ENCODE measurements at regions not wholly inside any gene's neighbourhood (a gene's known extent, or its start where the extent isn't known, plus 50 kb on each side); places are given as distances from the start of the nearest gene placed in this dataset.

- ChIA-PET POLR2A (no interaction called here), CTCF (no interaction called here)
- H3K27me3 Mint-ChIP-seq = no peaks in the 10 kb centered on the region
- H3K4me3 Mint-ChIP-seq = no peak overlapping the region
- no peak overlapping the region for H3K27ac Mint-ChIP-seq
- no peaks in the 10 kb centered on the region for H3K36me3 Mint-ChIP-seq (ENCODE audit: low read depth)
- intact Hi-C loops (cut with DNase I, micrococcal nuclease) = no loop called here
- peaks cover 2% of the 10 kb centered on the region for H3K9me3 Mint-ChIP-seq (ENCODE audit: low read depth)
- ATAC-seq (no peak), DNase-seq (no peak)
- H3K4me1 Mint-ChIP-seq = no peaks in the 10 kb centered on the region
These were observed 160.3 kb upstream of the PDGFD start for GRCh38 chr11:104324276-104324675.

GRCh38 chr11:104323841-104324240 lies 159.9 kb upstream of the PDGFD start:
- intact Hi-C loops (cut with DNase I, micrococcal nuclease) = no loop called here
- Mint-ChIP-seq H3K9me3 (ENCODE audit: low read depth) (peaks cover 2% of the 10 kb centered on the region), H3K4me3 (no peak overlapping the region)

GRCh38 chr11:104322696-104323095 lies 158.7 kb upstream of the PDGFD start:
- Mint-ChIP-seq H3K4me3 (no peak overlapping the region), H3K27me3 (no peaks in the 10 kb centered on the region), H3K36me3 (ENCODE audit: low read depth) (no peaks in the 10 kb centered on the region), H3K27ac (no peak overlapping the region), H3K4me1 (no peaks in the 10 kb centered on the region), H3K9me3 (ENCODE audit: low read depth) (peaks cover 2% of the 10 kb centered on the region)
- no peak for ATAC-seq
- DNase-seq = no peak
- POLR2A ChIA-PET = no interaction called here
- intact Hi-C loops (cut with DNase I, micrococcal nuclease) = no loop called here
- CTCF ChIA-PET = interaction anchor here (0.7 kb wide), 1 partner anchor 9 kb away, joined by 3 read pairs; no protein-coding TSS in a partner anchor

More at GRCh38 chr11:104323841-104324240, 159.9 kb upstream of the PDGFD start:
- DNase-seq (no peak), ATAC-seq (no peak)
- no peaks in the 10 kb centered on the region for H3K4me1 Mint-ChIP-seq
- POLR2A ChIA-PET = no interaction called here
- H3K27ac Mint-ChIP-seq = no peak overlapping the region
- no peaks in the 10 kb centered on the region for H3K27me3 Mint-ChIP-seq
- CTCF ChIA-PET = no interaction called here
- H3K36me3 Mint-ChIP-seq (ENCODE audit: low read depth) = no peaks in the 10 kb centered on the region

GRCh38 chr11:104320956-104321355 lies 157.0 kb upstream of the PDGFD start:
- ChIA-PET POLR2A (no interaction called here), CTCF (no interaction called here)
- Mint-ChIP-seq H3K4me1 (no peaks in the 10 kb centered on the region), H3K27ac (no peak overlapping the region), H3K27me3 (peaks cover 2% of the 10 kb centered on the region), H3K4me3 (no peak overlapping the region), H3K36me3 (ENCODE audit: low read depth) (no peaks in the 10 kb centered on the region), H3K9me3 (ENCODE audit: low read depth) (peaks cover 2% of the 10 kb centered on the region)
- intact Hi-C loops (cut with DNase I, micrococcal nuclease) = no loop called here
- ATAC-seq (no peak), DNase-seq (no peak)

DNA sequence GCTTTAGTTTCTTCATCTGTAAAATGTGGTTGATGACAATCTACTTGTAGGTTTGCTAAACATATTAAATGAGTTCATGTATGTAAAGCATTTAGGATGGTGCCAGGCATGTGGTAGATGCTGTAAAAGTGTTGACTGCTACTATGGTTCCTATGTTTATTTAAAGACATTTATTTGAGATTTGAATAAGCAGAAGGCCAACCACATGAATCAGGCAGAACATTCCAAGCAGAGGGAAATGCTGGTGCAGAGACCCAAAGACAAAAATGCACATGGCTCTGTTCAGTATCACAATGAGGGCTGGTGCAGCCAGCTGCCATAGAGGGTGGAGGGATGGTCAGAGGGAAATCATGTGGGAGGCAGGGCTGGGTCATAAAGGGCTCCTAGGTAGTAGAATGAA lies 156.2 kb upstream of the PDGFD start:
- H3K36me3 Mint-ChIP-seq (ENCODE audit: low read depth) = no peaks in the 10 kb centered on the region
- H3K9me3 Mint-ChIP-seq (ENCODE audit: low read depth) = no peaks in the 10 kb centered on the region
- H3K27me3 Mint-ChIP-seq = peaks cover 3% of the 10 kb centered on the region
- DNase-seq = no peak
- intact Hi-C loops (cut with DNase I, micrococcal nuclease) = no loop called here
- H3K4me1 Mint-ChIP-seq = no peaks in the 10 kb centered on the region
- CTCF ChIA-PET = interaction anchor here (0.6 kb wide), 1 partner anchor 47 kb away, joined by 5 read pairs; no protein-coding TSS in a partner anchor
- H3K27ac Mint-ChIP-seq = no peak overlapping the region
- POLR2A ChIA-PET = no interaction called here
- H3K4me3 Mint-ChIP-seq = no peak overlapping the region
- ATAC-seq = no peak

DNA sequence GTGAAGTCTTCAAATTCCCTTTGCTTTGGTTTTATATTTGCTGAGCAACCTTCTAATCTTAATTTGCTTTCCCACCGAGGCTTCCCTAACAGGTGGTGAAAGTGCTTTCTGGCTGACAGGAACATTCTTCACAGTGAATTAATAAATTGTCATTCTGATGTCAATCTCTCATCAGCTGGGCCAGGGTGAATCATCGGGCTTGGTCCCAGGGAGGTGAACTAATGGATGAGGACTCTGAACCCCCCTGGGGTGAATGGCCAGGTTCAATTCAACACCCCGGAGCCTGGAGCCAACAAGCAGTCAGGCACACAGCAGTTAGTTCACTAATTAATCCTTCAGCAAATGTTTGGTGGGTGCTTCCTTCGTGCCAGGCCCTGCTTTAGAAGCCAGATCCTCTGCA lies 155.4 kb upstream of the PDGFD start:
- Mint-ChIP-seq H3K9me3 (ENCODE audit: low read depth) (no peaks in the 10 kb centered on the region), H3K4me3 (no peak overlapping the region), H3K4me1 (no peaks in the 10 kb centered on the region), H3K27me3 (peaks cover 3% of the 10 kb centered on the region), H3K36me3 (ENCODE audit: low read depth) (no peaks in the 10 kb centered on the region), H3K27ac (no peak overlapping the region)
- intact Hi-C loops (cut with DNase I, micrococcal nuclease) = no loop called here
- ATAC-seq (no peak), DNase-seq (no peak)
- POLR2A ChIA-PET = no interaction called here
- CTCF ChIA-PET = no interaction called here

DNA sequence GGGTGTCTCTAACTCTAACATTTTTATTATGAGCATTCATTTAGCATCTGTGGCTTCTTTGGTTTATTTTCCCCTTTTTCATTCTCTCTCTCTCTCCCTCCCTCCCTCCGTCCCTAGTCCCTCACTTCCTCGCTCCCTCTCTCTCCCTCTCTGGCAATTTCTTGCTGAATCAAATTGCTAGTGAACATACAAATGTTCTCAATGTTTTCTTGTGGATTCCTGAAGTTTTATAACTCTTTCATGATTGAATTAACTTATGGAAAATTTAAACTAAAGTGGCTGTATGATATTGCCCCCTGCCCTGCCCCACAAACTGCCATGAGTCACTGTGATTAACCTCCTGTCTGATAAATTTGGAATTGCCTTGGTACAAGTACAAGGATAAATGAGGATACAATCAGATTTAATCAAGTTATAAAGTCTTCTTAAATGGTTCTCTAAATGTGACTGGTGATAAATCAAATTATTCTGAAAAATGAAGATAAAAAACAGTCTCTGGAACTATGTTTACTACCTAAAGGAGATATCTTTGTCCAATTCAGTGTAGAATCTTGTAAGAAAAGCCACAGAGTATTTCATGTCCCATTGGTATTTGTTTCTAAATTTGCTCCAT lies 143.0 kb upstream of the PDGFD start:
- H3K36me3 Mint-ChIP-seq (ENCODE audit: low read depth) = no peaks in the 10 kb centered on the region
- ChIA-PET POLR2A (no interaction called here), CTCF (no interaction called here)
- no peaks in the 10 kb centered on the region for H3K27me3 Mint-ChIP-seq
- DNase-seq (no peak), ATAC-seq (no peak)
- no peak overlapping the region for H3K4me3 Mint-ChIP-seq
- intact Hi-C loops (cut with DNase I, micrococcal nuclease) = no loop called here
- H3K27ac Mint-ChIP-seq = no peak overlapping the region
- H3K9me3 Mint-ChIP-seq (ENCODE audit: low read depth) = no peaks in the 10 kb centered on the region
- no peaks in the 10 kb centered on the region for H3K4me1 Mint-ChIP-seq

- ATAC-seq = no peak
- no peaks in the 10 kb centered on the region for H3K27me3 Mint-ChIP-seq
- no peaks in the 10 kb centered on the region for H3K4me1 Mint-ChIP-seq
- no peaks in the 10 kb centered on the region for H3K9me3 Mint-ChIP-seq (ENCODE audit: low read depth)
- no peaks in the 10 kb centered on the region for H3K36me3 Mint-ChIP-seq (ENCODE audit: low read depth)
- ChIA-PET POLR2A (no interaction called here), CTCF (no interaction called here)
- H3K27ac Mint-ChIP-seq = no peak overlapping the region
- DNase-seq = no peak
- intact Hi-C loops (cut with DNase I, micrococcal nuclease) = no loop called here
- H3K4me3 Mint-ChIP-seq = no peak overlapping the region
These were observed 137.8 kb upstream of the PDGFD start for GRCh38 chr11:104301776-104302175.

DNA sequence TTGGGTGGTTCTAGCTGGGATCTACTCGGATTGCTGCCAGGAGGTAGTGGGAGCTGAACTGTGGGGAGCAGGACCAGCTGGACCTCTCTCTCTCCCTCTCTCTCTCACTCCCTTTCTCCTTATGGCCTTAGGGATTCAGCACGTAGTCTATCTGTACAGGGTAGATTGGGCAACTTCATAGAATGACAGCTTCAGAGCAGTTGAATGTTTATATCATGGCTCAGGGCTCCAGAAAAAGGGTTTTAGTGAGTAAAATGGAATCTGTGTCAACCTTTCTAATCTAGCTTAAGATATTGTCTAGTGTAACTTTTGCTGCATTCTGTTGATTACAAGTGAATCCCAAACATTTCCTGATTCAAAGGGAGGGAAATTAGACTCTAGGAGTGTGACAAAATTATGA lies 127.7 kb upstream of the PDGFD start:
- Mint-ChIP-seq H3K27ac (no peak overlapping the region), H3K4me1 (no peaks in the 10 kb centered on the region), H3K9me3 (ENCODE audit: low read depth) (no peaks in the 10 kb centered on the region), H3K4me3 (no peak overlapping the region), H3K27me3 (peaks cover 2% of the 10 kb centered on the region), H3K36me3 (ENCODE audit: low read depth) (no peaks in the 10 kb centered on the region)
- POLR2A ChIA-PET = no interaction called here
- ATAC-seq = no peak
- DNase-seq = no peak
- CTCF ChIA-PET = interaction anchor here (0.6 kb wide), 1 partner anchor 173 kb away, joined by 3 read pairs; no protein-coding TSS in a partner anchor
- intact Hi-C loops (cut with DNase I, micrococcal nuclease) = no loop called here

DNA sequence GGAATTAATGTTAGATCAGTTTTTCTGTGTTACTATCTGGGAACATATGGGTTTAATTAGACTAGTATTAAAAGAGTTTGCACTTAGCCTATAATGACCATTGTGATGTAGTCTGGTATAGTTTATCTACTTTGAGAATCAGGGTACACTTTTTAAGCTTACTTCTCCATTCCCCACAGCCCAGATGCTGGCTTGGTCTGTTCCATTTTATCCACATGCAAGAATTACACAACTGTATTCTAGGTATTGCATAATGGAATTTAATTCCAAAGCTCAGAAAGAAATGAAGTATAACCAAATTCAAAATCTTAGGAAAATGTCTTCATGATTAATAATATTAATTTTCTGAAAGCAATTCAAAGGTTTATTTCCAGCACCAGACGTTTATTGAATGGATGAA lies 122.2 kb upstream of the PDGFD start:
- ATAC-seq (no peak), DNase-seq (no peak)
- Mint-ChIP-seq H3K36me3 (ENCODE audit: low read depth) (no peaks in the 10 kb centered on the region), H3K27me3 (peaks cover 2% of the 10 kb centered on the region), H3K4me3 (no peak overlapping the region), H3K27ac (no peak overlapping the region), H3K9me3 (ENCODE audit: low read depth) (no peaks in the 10 kb centered on the region), H3K4me1 (no peaks in the 10 kb centered on the region)
- CTCF ChIA-PET = interaction anchor here (1.1 kb wide), 1 partner anchor 19 kb away, joined by 3 read pairs; no protein-coding TSS in a partner anchor
- POLR2A ChIA-PET = no interaction called here
- intact Hi-C loops (cut with DNase I, micrococcal nuclease) = no loop called here

GRCh38 chr11:104279587-104279986 lies 115.6 kb upstream of the PDGFD start:
- Mint-ChIP-seq H3K4me1 (no peaks in the 10 kb centered on the region), H3K27me3 (no peaks in the 10 kb centered on the region), H3K4me3 (no peak overlapping the region), H3K36me3 (ENCODE audit: low read depth) (no peaks in the 10 kb centered on the region), H3K27ac (no peak overlapping the region), H3K9me3 (ENCODE audit: low read depth) (peaks cover 2% of the 10 kb centered on the region)
- POLR2A ChIA-PET = no interaction called here
- DNase-seq (no peak), ATAC-seq (no peak)
- intact Hi-C loops (cut with DNase I, micrococcal nuclease) = no loop called here
- CTCF ChIA-PET = no interaction called here

- Mint-ChIP-seq H3K27ac (no peak overlapping the region), H3K9me3 (ENCODE audit: low read depth) (peaks cover 2% of the 10 kb centered on the region), H3K4me1 (no peaks in the 10 kb centered on the region), H3K4me3 (no peak overlapping the region), H3K36me3 (ENCODE audit: low read depth) (no peaks in the 10 kb centered on the region), H3K27me3 (no peaks in the 10 kb centered on the region)
- DNase-seq = no peak
- intact Hi-C loops (cut with DNase I, micrococcal nuclease) = no loop called here
- POLR2A ChIA-PET = no interaction called here
- ATAC-seq = no peak
- CTCF ChIA-PET = no interaction called here
These were observed 112.0 kb upstream of the PDGFD start for GRCh38 chr11:104275992-104276391.

DNA sequence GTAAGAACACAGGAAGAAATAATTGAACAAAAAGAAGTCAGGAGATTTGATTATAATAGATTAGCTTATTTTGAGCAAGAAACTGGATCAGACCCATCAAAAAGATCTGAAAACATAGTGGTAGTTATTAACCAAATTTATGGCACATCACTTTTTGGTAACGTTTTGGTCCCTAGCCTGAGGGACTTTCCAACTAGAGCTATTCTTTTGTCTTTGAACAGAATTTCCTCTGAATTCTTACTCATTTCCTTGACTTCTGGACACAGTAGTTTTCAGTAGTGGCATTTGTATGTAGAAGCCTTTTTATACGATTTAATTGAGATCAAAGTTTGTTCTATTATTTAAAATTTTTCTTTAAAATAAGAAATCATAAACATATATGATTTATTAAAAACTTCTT lies 96.5 kb upstream of the PDGFD start:
- no peak overlapping the region for H3K4me3 Mint-ChIP-seq
- no peak for ATAC-seq
- DNase-seq = no peak
- intact Hi-C loops (cut with DNase I, micrococcal nuclease) = no loop called here
- H3K9me3 Mint-ChIP-seq (ENCODE audit: low read depth) = no peaks in the 10 kb centered on the region
- H3K27ac Mint-ChIP-seq = no peak overlapping the region
- no peaks in the 10 kb centered on the region for H3K4me1 Mint-ChIP-seq
- ChIA-PET CTCF (no interaction called here), POLR2A (no interaction called here)
- no peaks in the 10 kb centered on the region for H3K27me3 Mint-ChIP-seq
- no peaks in the 10 kb centered on the region for H3K36me3 Mint-ChIP-seq (ENCODE audit: low read depth)

Data from activated CD4-positive, alpha-beta T cell treated with anti-CD3 and anti-CD28 coated beads for 36 hours (primary cell).